Kidney (tissue), 13 donors: ENCODE measurements at regions not wholly inside any gene's neighbourhood (a gene's known extent, or its start where the extent isn't known, plus 50 kb on each side); places are given as distances from the start of the nearest gene placed in this dataset.

Experiments
- DNase-seq, 5 donors: peaks; one replicate each; pipeline ENCODE4 v3.0.0-alpha.2; 2013 to 2020
- FAIRE-seq: peaks from 2 replicates; lab custom pipeline; 2012; peaks lifted over from hg19 to GRCh38; lab: Jason Lieb, UNC
- H3K27ac ChIP-seq, 2 donors: one replicate each; pipeline ENCODE4 v1.7.0; 2013; ENCODE audit warnings: low read depth in 2 of 2, low read length in 2 of 2, inconsistent platforms in 1 of 2
- H3K27me3 ChIP-seq: one replicate; pipeline ENCODE4 v1.7.1; 2013; ENCODE audit warnings: low read length, inconsistent platforms; ENCODE audit not compliant: control insufficient read depth, insufficient read depth
- H3K36me3 ChIP-seq, 3 donors: one replicate each; pipeline versions ENCODE4 v1.7.0 to v1.7.1; 2013; ENCODE audit warnings: low read length in 3 of 3, control low read depth in 1 of 3, inconsistent platforms in 1 of 3; ENCODE audit not compliant: insufficient read depth in 3 of 3, control insufficient read depth in 2 of 3
- H3K4me1 ChIP-seq, 3 donors: one replicate each; pipeline versions ENCODE4 v1.7.0 to v1.7.1; 2013; ENCODE audit warnings: low read length in 3 of 3, inconsistent platforms in 1 of 3, low read depth in 1 of 3; ENCODE audit not compliant: control insufficient read depth in 2 of 3, insufficient read depth in 2 of 3
- H3K4me3 ChIP-seq, 3 donors: one replicate each; pipeline versions ENCODE4 v1.7.0 to v1.8.1; 2013; ENCODE audit warnings: low read length in 3 of 3, control low read depth in 1 of 3, inconsistent platforms in 1 of 3
- H3K9ac ChIP-seq, 3 donors: one replicate each; pipeline versions ENCODE4 v1.7.0 to v1.7.1; 2013; ENCODE audit warnings: low read length in 3 of 3, control low read depth in 1 of 3, inconsistent platforms in 1 of 3
- H3K9me3 ChIP-seq, 3 donors: one replicate each; pipeline versions ENCODE4 v1.7.0 to v1.7.1; 2013; ENCODE audit warnings: low read length in 3 of 3, control low read depth in 1 of 3, inconsistent platforms in 1 of 3; ENCODE audit not compliant: control insufficient read depth in 2 of 3, insufficient read depth in 1 of 3
- intact Hi-C: fragments of 100-400 bp; cut with DNase I; formaldehyde crosslinking; loops from one replicate; pipeline ENCODE4 v1.11.1; 2022
- TF ChIP-seq, protein P1 (sequence below): IDR thresholded peaks from 3 replicates; pipeline ENCODE4 v1.5.1; 2012; ENCODE audit warnings: mild to moderate bottlenecking, moderate library complexity, borderline replicate concordance; ENCODE audit not compliant: insufficient read depth; ENCODE audit errors: extremely low read depth
- donor health status: control.
- donor health status: control.
- donor health status: control.
- donor health status: control.
- donor health status: control.
- donor health status: DM: yes; HTN: yes; CAD: no.
- donor health status: Normal renal cell carcinoma (clear cell type).

DNA sequence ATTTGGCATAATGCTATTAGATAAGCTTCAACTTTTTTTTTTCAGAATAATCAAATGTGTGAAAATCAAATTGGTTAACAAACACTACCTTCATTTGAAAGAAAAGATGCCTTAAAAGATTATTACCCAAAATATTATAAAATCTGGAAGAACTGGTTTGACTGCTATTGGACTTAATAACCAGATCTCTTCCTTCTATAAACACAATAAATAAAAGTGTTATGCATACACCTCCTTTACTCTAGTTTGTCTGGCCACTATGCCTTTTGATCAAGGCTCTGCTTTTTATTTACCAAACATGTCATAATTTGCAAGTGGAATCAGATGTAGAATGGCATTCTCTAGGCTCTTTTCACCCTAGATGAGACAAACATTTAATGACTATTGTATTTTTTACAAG is 897.3 kb upstream of the EPHA5 start:
- no peak for DNase-seq
- Histone ChIP-seq H3K9ac (no peak overlapping the region), H3K4me3 (no peak overlapping the region), H3K9me3 (no peaks in the 10 kb centered on the region), H3K27me3 (no peaks in the 10 kb centered on the region), H3K4me1 (no peaks in the 10 kb centered on the region), H3K36me3 (no peaks in the 10 kb centered on the region), H3K27ac (no peak overlapping the region)
- no peak for FAIRE-seq
- intact Hi-C loops, result no loop called here
- TF ChIP-seq, protein P1, sequence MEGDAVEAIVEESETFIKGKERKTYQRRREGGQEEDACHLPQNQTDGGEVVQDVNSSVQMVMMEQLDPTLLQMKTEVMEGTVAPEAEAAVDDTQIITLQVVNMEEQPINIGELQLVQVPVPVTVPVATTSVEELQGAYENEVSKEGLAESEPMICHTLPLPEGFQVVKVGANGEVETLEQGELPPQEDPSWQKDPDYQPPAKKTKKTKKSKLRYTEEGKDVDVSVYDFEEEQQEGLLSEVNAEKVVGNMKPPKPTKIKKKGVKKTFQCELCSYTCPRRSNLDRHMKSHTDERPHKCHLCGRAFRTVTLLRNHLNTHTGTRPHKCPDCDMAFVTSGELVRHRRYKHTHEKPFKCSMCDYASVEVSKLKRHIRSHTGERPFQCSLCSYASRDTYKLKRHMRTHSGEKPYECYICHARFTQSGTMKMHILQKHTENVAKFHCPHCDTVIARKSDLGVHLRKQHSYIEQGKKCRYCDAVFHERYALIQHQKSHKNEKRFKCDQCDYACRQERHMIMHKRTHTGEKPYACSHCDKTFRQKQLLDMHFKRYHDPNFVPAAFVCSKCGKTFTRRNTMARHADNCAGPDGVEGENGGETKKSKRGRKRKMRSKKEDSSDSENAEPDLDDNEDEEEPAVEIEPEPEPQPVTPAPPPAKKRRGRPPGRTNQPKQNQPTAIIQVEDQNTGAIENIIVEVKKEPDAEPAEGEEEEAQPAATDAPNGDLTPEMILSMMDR, result no peak

DNA sequence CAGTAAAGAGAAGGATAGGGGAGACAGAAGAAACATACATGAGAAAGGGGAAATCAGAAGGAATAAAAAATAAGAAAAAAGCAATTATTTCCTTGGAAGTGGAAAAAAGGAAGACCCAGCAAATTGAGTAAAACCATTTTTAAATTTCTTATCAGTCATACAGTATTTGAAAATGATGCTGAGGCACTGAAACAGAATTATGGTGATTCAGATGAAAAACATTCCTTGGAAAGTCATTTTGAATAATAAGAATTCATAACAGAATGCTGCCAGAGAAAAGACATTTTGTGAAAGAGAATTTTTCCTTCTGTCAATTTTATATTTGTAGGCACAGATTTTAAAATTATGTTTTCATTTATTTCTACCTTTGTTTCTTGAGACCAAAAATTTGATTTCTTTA is 895.5 kb upstream of the EPHA5 start:
- Histone ChIP-seq H3K27me3 (no peaks in the 10 kb centered on the region), H3K9me3 (no peaks in the 10 kb centered on the region), H3K4me3 (no peak overlapping the region), H3K9ac (no peak overlapping the region), H3K36me3 (no peaks in the 10 kb centered on the region), H3K27ac (no peak overlapping the region), H3K4me1 (no peaks in the 10 kb centered on the region)
- intact Hi-C loops, result no loop called here
- DNase-seq (no peak), FAIRE-seq (no peak)
- TF ChIP-seq, protein P1, result no peak

DNA sequence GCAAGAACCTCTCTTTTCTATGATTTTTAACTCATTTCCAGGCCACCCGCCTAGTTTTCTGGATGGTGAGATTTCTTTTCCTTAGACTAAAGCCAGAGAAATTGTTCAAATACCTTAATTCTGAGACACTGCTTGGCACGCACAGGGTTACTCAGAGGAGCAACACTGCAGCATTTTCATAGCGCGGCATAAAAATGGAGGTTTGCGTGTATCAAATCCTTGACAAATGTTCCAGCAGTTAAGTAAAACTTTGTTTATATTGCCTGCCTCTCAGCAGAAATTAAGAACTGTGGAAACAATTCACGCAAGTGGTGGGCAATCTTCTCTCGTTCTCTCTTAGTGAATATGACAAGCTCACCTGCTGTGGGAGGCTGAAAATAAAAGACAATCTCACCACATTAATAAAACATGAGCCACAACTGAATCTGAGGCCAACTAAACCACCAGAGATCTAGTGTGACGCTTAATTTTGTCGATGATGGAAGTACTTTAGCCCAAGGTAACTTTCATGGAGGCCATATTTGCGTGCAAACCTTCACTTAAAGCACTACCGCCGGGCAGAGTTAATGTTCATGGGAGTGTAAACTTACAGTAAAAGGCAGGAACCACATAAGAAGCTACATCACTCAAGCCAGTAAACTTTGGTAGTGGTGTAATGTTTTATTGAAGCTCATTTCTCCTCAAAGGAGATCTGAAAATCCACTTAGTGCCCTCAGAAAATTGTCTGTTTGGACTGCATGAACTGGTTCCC is 894.8 kb upstream of the EPHA5 start:
- Histone ChIP-seq H3K27ac (no peak overlapping the region), H3K9me3 (no peaks in the 10 kb centered on the region), H3K36me3 (no peaks in the 10 kb centered on the region), H3K4me3 (no peak overlapping the region), H3K4me1 (no peaks in the 10 kb centered on the region), H3K27me3 (no peaks in the 10 kb centered on the region), H3K9ac (no peak overlapping the region)
- TF ChIP-seq, protein P1, result no peak
- intact Hi-C loops, result no loop called here
- DNase-seq (no peak), FAIRE-seq (no peak)
